HCT116 (cell line): ENCODE measurements at regions not wholly inside any gene's neighbourhood (a gene's known extent, or its start where the extent isn't known, plus 50 kb on each side); places are given as distances from the start of the nearest gene placed in this dataset.

Experiments used
- ATAC-seq: fragments of 200-7000 bp; cut with Tn5 transposase; 2 replicates; pipeline ENCODE4 v1.9.1; 2020; ENCODE audit warnings: mild to moderate bottlenecking, moderate library complexity
- BruUV-seq: library from RNA; stranded (reverse); fragments of 400-500 nt; replicated peaks from 2 replicates; lab custom pipeline; 2021; lab: Mats Ljungman, UMichigan
- CTCF ChIA-PET: fragments of 300-600 bp; sonication (Branson Sonifier 250); formaldehyde crosslinking; loops from one replicate; lab custom pipeline; 2021; ENCODE audit warnings: antibody characterized with exemption; lab: Charles Lee
- POLR2A ChIA-PET: fragments of 300-600, 350-600 bp; sonication (Branson Sonifier 250); formaldehyde crosslinking; loops from one replicate; lab custom pipeline; 2021; ENCODE audit warnings: antibody characterized with exemption; lab: Charles Lee
- RAD21 ChIA-PET, 2 experiments: fragments of 300-600 bp; sonication (Branson Sonifier 250); formaldehyde crosslinking; loops; one replicate each; lab custom pipeline; 2023; ENCODE audit warnings: low total read pairs in 2 of 2; ENCODE audit not compliant: uncharacterized antibody in 2 of 2, unreplicated experiment in 2 of 2, low non-redundant PET in 1 of 2; lab: Charles Lee
- DNase-seq: peaks from one replicate; pipeline ENCODE4 v3.0.0-alpha.2; 2010; ENCODE audit warnings: low read depth, low spot score
- H2AFZ ChIP-seq: fragments of 200-600 bp; shearing (Covaris generic), sonication (generic); 2 replicates; pipeline ENCODE4 v1.6.1; 2017; ENCODE audit warnings: low read depth, mixed run types, mixed read lengths, antibody characterized with exemption, low read length; ENCODE audit not compliant: poor library complexity, severe bottlenecking
- H3K27ac ChIP-seq: 2 replicates; pipeline ENCODE4 v1.5.1; 2012; ENCODE audit warnings: low read depth, low read length
- H3K27me3 ChIP-seq: fragments of 200-600 bp; sonication (generic); 2 replicates; pipeline ENCODE4 v1.6.1; 2016; ENCODE audit warnings: mixed run types, low read length, mixed read lengths; ENCODE audit not compliant: insufficient read depth
- H3K36me3 ChIP-seq, 2 experiments: fragments of 200-500 bp in 1 of 2; fragments of 200-600 bp in 1 of 2; sonication (Bioruptor generic) in 1 of 2; sonication (generic) in 1 of 2; 2 replicates each; pipeline versions ENCODE4 v1.5.1 to v1.6.1; 2014 to 2016; ENCODE audit warnings: low read length in 2 of 2, inconsistent platforms in 1 of 2, mixed read lengths in 1 of 2, mixed run types in 1 of 2; ENCODE audit not compliant: insufficient read depth in 2 of 2, control insufficient read depth in 1 of 2
- H3K4me1 ChIP-seq, 2 experiments: fragments of 200-600 bp in 1 of 2; sonication (generic) in 1 of 2; 2 replicates each; pipeline versions ENCODE4 v1.5.1 to v1.6.1; 2012 to 2017; ENCODE audit warnings: low read length in 2 of 2, inconsistent platforms in 1 of 2, mild to moderate bottlenecking in 1 of 2, mixed read lengths in 1 of 2, mixed run types in 1 of 2, moderate library complexity in 1 of 2; ENCODE audit not compliant: insufficient read depth in 2 of 2, control insufficient read depth in 1 of 2
- H3K4me2 ChIP-seq: fragments of 200-600 bp; sonication (generic); 2 replicates; pipeline ENCODE4 v1.6.1; 2017; ENCODE audit warnings: mixed run types, low read length, mixed read lengths
- H3K4me3 ChIP-seq, 2 experiments: fragments of 200-600 bp in 1 of 2; sonication (generic) in 1 of 2; replicated peaks in 1 of 2; 2 replicates each; pipeline ENCODE4 v1.5.1; 2011 to 2016; ENCODE audit warnings: low read length in 2 of 2, control low read depth in 1 of 2, low read depth in 1 of 2, mild to moderate bottlenecking in 1 of 2, mixed read lengths in 1 of 2, mixed run types in 1 of 2
- H3K79me2 ChIP-seq: fragments of 200-600 bp; sonication (generic); 2 replicates; pipeline ENCODE4 v1.6.1; 2017; ENCODE audit warnings: mild to moderate bottlenecking, mixed run types, low read length, moderate library complexity, mixed read lengths; ENCODE audit not compliant: insufficient read depth
- H3K9ac ChIP-seq: fragments of 200-600 bp; sonication (generic); 2 replicates; pipeline ENCODE4 v1.6.1; 2016; ENCODE audit warnings: low read length, mixed read lengths
- H3K9me2 ChIP-seq: fragments of 200-600 bp; sonication (generic), shearing (Covaris generic); 2 replicates; pipeline ENCODE4 v1.6.1; 2017; ENCODE audit warnings: mixed run types, mild to moderate bottlenecking, moderate library complexity; ENCODE audit not compliant: insufficient read depth
- H3K9me3 ChIP-seq, 2 experiments: fragments of 200-500 bp in 1 of 2; fragments of 200-600 bp in 1 of 2; sonication (Bioruptor generic) in 1 of 2; sonication (generic) in 1 of 2; 2 replicates each; pipeline ENCODE4 v1.6.1; 2014 to 2017; ENCODE audit warnings: low read length in 2 of 2, mixed read lengths in 2 of 2, inconsistent platforms in 1 of 2, low read depth in 1 of 2, mild to moderate bottlenecking in 1 of 2, mixed run types in 1 of 2, moderate library complexity in 1 of 2; ENCODE audit not compliant: control insufficient read depth in 1 of 2, insufficient read depth in 1 of 2
- H4K20me1 ChIP-seq: fragments of 200-600 bp; sonication (generic), shearing (Covaris generic); 2 replicates; pipeline ENCODE4 v1.6.1; 2017; ENCODE audit warnings: mixed run types, mild to moderate bottlenecking, moderate library complexity; ENCODE audit not compliant: insufficient read depth
- CTCF ChIP-seq, 3 experiments: fragments of 200-600 bp in 1 of 3; sonication (generic) in 1 of 3; IDR thresholded peaks in 2 of 3; conservative IDR thresholded peaks in 1 of 3; 2 replicates each; pipeline ENCODE4 v1.5.1; 2012 to 2017; ENCODE audit warnings: low read depth in 2 of 3, low read length in 2 of 3, antibody characterized with exemption in 1 of 3, borderline replicate concordance in 1 of 3, control low read depth in 1 of 3, mild to moderate bottlenecking in 1 of 3, mixed read lengths in 1 of 3, mixed run types in 1 of 3, moderate library complexity in 1 of 3; ENCODE audit not compliant: insufficient read depth in 1 of 3
- EZH2phosphoT487 ChIP-seq: fragments of 200-600 bp; IDR thresholded peaks from 2 replicates; pipeline ENCODE4 v1.6.1; 2018; ENCODE audit warnings: antibody characterized with exemption, borderline replicate concordance
- FOSL1 ChIP-seq: IDR thresholded peaks from 2 replicates; pipeline ENCODE4 v1.6.1; 2012; ENCODE audit warnings: low read depth
- RAD21 ChIP-seq: IDR thresholded peaks from 2 replicates; pipeline ENCODE4 v1.6.1; 2012; ENCODE audit warnings: low read depth, mild to moderate bottlenecking
- SIN3A ChIP-seq: IDR thresholded peaks from 2 replicates; pipeline ENCODE4 v1.6.1; 2012; ENCODE audit warnings: low read depth
- SP1 ChIP-seq: IDR thresholded peaks from 2 replicates; pipeline ENCODE4 v1.6.1; 2012; ENCODE audit warnings: low read depth
- TCF7L2 ChIP-seq: IDR thresholded peaks from 2 replicates; pipeline ENCODE4 v1.7.0; 2011; ENCODE audit warnings: borderline replicate concordance, inconsistent platforms; ENCODE audit not compliant: insufficient read depth, insufficient read length; ENCODE audit errors: extremely low read depth
- ZFX ChIP-seq: fragments of 450-650 bp; IDR thresholded peaks from 2 replicates; pipeline ENCODE4 v1.6.1; 2017
- intact Hi-C: fragments of 100-400 bp; cut with micrococcal nuclease; formaldehyde crosslinking; loops from 2 replicates; pipeline ENCODE4 v1.10.0; 2022
- TF ChIP-seq, protein P1 (sequence below): IDR thresholded peaks from 2 replicates; pipeline ENCODE4 v1.6.1; 2012

DNA sequence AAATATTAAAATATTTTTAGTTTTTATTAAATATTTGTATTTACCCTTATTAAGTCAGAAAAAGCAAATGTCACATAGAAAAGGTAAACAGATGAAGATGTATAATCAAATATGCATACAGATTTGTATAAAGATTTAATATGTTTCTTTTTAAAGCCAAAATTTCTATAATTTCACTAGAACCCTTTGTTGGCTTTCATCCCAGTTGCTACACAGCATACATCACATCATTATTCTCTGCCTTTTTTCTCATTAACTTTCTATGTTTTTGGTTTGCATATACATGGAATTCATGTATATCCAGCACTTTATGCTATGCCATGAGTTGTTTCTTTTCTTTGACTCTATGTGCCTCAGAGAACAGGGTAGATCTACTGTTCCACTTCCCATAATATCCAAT lies 957.9 kb upstream of the ADGRL2 start:
- ChIA-PET RAD21 (no interaction called here), CTCF (no interaction called here)
- no peak for ATAC-seq

More for the DNA sequence above, 957.9 kb upstream of the ADGRL2 start:
- H3K4me1 ChIP-seq: no peaks in the 10 kb centered on the region
- no peak overlapping the region for H3K27ac ChIP-seq
- BruUV-seq: no TSS peak
- H3K79me2 ChIP-seq: no peaks in the 10 kb centered on the region
- no peak for DNase-seq
- POLR2A ChIA-PET: no interaction called here
- no peaks in the 10 kb centered on the region for H4K20me1 ChIP-seq
- H2AFZ ChIP-seq: no peak overlapping the region
- intact Hi-C loops: no loop called here
- TF ChIP-seq, protein P1, sequence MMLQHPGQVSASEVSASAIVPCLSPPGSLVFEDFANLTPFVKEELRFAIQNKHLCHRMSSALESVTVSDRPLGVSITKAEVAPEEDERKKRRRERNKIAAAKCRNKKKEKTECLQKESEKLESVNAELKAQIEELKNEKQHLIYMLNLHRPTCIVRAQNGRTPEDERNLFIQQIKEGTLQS: no peak
- TF ChIP-seq CTCF (IDR thresholded peaks at IDR 0.05 in 2 of 3, conservative IDR thresholded peaks at IDR 0.05 in 1 of 3; ENCODE audit: borderline replicate concordance in 1 of 3, insufficient read depth in 1 of 3, low read depth in 2 of 3, low read length in 2 of 3): no peak
- TF ChIP-seq SP1: no peak
- TF ChIP-seq TCF7L2: no peak
- TF ChIP-seq RAD21: no peak
- TF ChIP-seq ZFX: no peak
- TF ChIP-seq SIN3A: no peak
- no peak for TF ChIP-seq FOSL1
- TF ChIP-seq EZH2phosphoT487: no peak
- H3K4me2 ChIP-seq: no peak overlapping the region
- H3K36me3 ChIP-seq: no peaks in the 10 kb centered on the region
- H3K9ac ChIP-seq: no peak overlapping the region
- H3K9me2 ChIP-seq: no peaks in the 10 kb centered on the region
- H3K9me3 ChIP-seq: no peaks in the 10 kb centered on the region; a peak in 1 of 4 replicates
- H3K27me3 ChIP-seq: no peaks in the 10 kb centered on the region
- H3K4me3 ChIP-seq: no peak overlapping the region
